K562 (cell line): ENCODE measurements at regions not wholly inside any gene's neighbourhood (a gene's known extent, or its start where the extent isn't known, plus 50 kb on each side); places are given as distances from the start of the nearest gene placed in this dataset.

Experiments used
- ATAC-seq: fragments of 200-7000 bp; cut with Tn5 transposase; 3 replicates; pipeline ENCODE4 v1.9.1; 2020; ENCODE audit warnings: moderate library complexity
- BruUV-seq: library from RNA; stranded (reverse); fragments of 400-500 nt; replicated peaks from 2 replicates; lab custom pipeline; 2021; lab: Mats Ljungman, UMichigan
- CTCF ChIA-PET: fragments of 300-600 bp; formaldehyde crosslinking; extraction: SDS; loops from one replicate; lab custom pipeline; 2021; ENCODE audit warnings: low intra/inter-chr PET ratio; lab: Yijun Ruan, JAX
- POLR2A ChIA-PET: fragments of 300-600, 350-650 bp; sonication (Branson Sonifier 250); formaldehyde crosslinking; extraction: SDS; loops from one replicate; lab custom pipeline; 2021; ENCODE audit warnings: antibody characterized with exemption, inconsistent platforms; lab: Yijun Ruan, JAX
- DNase-seq, 4 experiments: peaks; one replicate each; pipeline versions ENCODE4 v3.0.0 to v3.0.0-alpha.2; 2011 to 2018; ENCODE audit warnings: low spot score in 3 of 4, mixed read lengths in 3 of 4; ENCODE audit errors: extremely low read depth in 1 of 4
- FAIRE-seq: peaks from 2 replicates; lab custom pipeline; 2011; peaks lifted over from hg19 to GRCh38; lab: Jason Lieb, UNC
- H2AFZ ChIP-seq: 2 replicates; pipeline ENCODE4 v1.6.0; 2011; ENCODE audit warnings: low read depth, low read length, control low read depth, inconsistent platforms
- H3K27ac ChIP-seq: fragments of 200-600 bp; 3 replicates; pipeline ENCODE4 v1.8.0; 2011; ENCODE audit warnings: low read depth, mild to moderate bottlenecking, control low read depth, inconsistent platforms, low read length, moderate library complexity, mixed read lengths; ENCODE audit errors: extremely low read depth
- H3K27me3 ChIP-seq, 2 experiments: fragments of 300-600 bp in 1 of 2; 2 replicates in 1 of 2; 3 replicates in 1 of 2; pipeline versions ENCODE4 v1.6.0 to v1.8.0; 2011; ENCODE audit warnings: inconsistent platforms in 2 of 2, low read length in 2 of 2, mild to moderate bottlenecking in 1 of 2, mixed read lengths in 1 of 2, moderate library complexity in 1 of 2; ENCODE audit not compliant: control insufficient read depth in 2 of 2, insufficient read depth in 2 of 2
- H3K36me3 ChIP-seq: fragments of 300-600 bp; 3 replicates; pipeline ENCODE4 v1.8.0; 2011; ENCODE audit warnings: mild to moderate bottlenecking, low read length, inconsistent platforms; ENCODE audit not compliant: control insufficient read depth, insufficient read depth
- H3K4me1 ChIP-seq, 2 experiments: fragments of 200-600 bp in 1 of 2; replicated peaks in 1 of 2; 2 replicates in 1 of 2; 3 replicates in 1 of 2; pipeline versions ENCODE4 v1.5.1 to v1.8.0; 2011; ENCODE audit warnings: inconsistent platforms in 2 of 2, low read length in 2 of 2, mild to moderate bottlenecking in 1 of 2, mixed read lengths in 1 of 2, moderate library complexity in 1 of 2; ENCODE audit not compliant: control insufficient read depth in 2 of 2, insufficient read depth in 2 of 2
- H3K4me2 ChIP-seq: 2 replicates; pipeline ENCODE4 v1.6.1; 2011; ENCODE audit warnings: low read length, control low read depth, inconsistent platforms, mixed read lengths; ENCODE audit not compliant: insufficient read depth
- H3K4me3 ChIP-seq: fragments of 200-600 bp; sonication (generic), shearing (Covaris generic); 2 replicates; pipeline ENCODE4 v1.5.1; 2016; ENCODE audit warnings: control low read depth, inconsistent platforms
- H3K79me2 ChIP-seq: fragments of 200-600 bp; 3 replicates; pipeline ENCODE4 v1.8.0; 2011; ENCODE audit warnings: low read length, inconsistent platforms; ENCODE audit not compliant: control insufficient read depth, insufficient read depth
- H3K9ac ChIP-seq, 2 experiments: 2 replicates each; pipeline versions ENCODE4 v1.6.0 to v1.6.1; 2011; ENCODE audit warnings: low read depth in 2 of 2, low read length in 2 of 2, control low read depth in 1 of 2, inconsistent platforms in 1 of 2, mild to moderate bottlenecking in 1 of 2, mixed read lengths in 1 of 2; ENCODE audit not compliant: insufficient read depth in 1 of 2
- H3K9me1 ChIP-seq: one replicate; pipeline ENCODE4 v1.6.0; 2011; ENCODE audit warnings: inconsistent platforms, mild to moderate bottlenecking, low read length, moderate library complexity; ENCODE audit not compliant: control insufficient read depth, insufficient read depth
- H3K9me3 ChIP-seq: replicated peaks from 2 replicates; pipeline ENCODE4 v1.5.1; 2011; ENCODE audit warnings: low read depth, low read length, inconsistent platforms; ENCODE audit not compliant: control insufficient read depth, insufficient read depth
- H4K20me1 ChIP-seq: replicated peaks from 2 replicates; pipeline ENCODE4 v1.6.1; 2011; ENCODE audit warnings: low read length, inconsistent platforms, mixed read lengths; ENCODE audit not compliant: control insufficient read depth, insufficient read depth
- FOXK1 ChIP-seq: sonication (generic); formaldehyde crosslinking; IDR thresholded peaks from 2 replicates; pipeline ENCODE4 v1.8.0; 2022; ENCODE audit warnings: missing genetic modification reagents, mild to moderate bottlenecking, borderline replicate concordance
- FOXP1 ChIP-seq: sonication (generic); formaldehyde crosslinking; IDR thresholded peaks from 2 replicates; pipeline ENCODE4 v1.8.0; 2022; ENCODE audit warnings: mild to moderate bottlenecking, missing genetic modification reagents
- KDM2B ChIP-seq: fragments of 250-450 bp; sonication (Bioruptor Pico); IDR thresholded peaks from 2 replicates; pipeline ENCODE4 v1.8.0; 2021; ENCODE audit warnings: mild to moderate bottlenecking, moderate library complexity
- SMARCE1 ChIP-seq: fragments of 450-650 bp; IDR thresholded peaks from 2 replicates; pipeline ENCODE4 v1.7.1; 2016; ENCODE audit warnings: mild to moderate bottlenecking
- ZNF232 ChIP-seq: sonication (generic); formaldehyde crosslinking; IDR thresholded peaks from 2 replicates; pipeline ENCODE4 v1.8.0; 2022; ENCODE audit warnings: mild to moderate bottlenecking, missing genetic modification reagents
- ZNF79 ChIP-seq: fragments of 250-450 bp; sonication (Bioruptor Pico); IDR thresholded peaks from 2 replicates; pipeline ENCODE4 v1.4.0; 2020; ENCODE audit warnings: low read depth, mild to moderate bottlenecking, moderate library complexity
- WGBS: fragments of 100-300 bp; shearing (Covaris generic); methylation state at CpG from one replicate; pipeline ENCODE4 v1.1.6; 2016; ENCODE audit warnings: low coverage, mixed read lengths; ENCODE audit not compliant: insufficient coverage; ENCODE audit errors: missing lambda C conversion rate; 5-methylcytosine and 5-hydroxymethylcytosine counted together
- in situ Hi-C: fragments of 300-500 bp; cut with MboI; formaldehyde crosslinking; loops from 4 replicates; pipeline ENCODE4 v1.15.0; 2018; ENCODE audit warnings: inconsistent platforms, mixed read lengths
- intact Hi-C: fragments of 100-400 bp; cut with micrococcal nuclease; formaldehyde crosslinking; loops from 2 replicates; pipeline ENCODE4 v1.14.2; 2022
- TF ChIP-seq, protein P1 (sequence below), 2 experiments: fragments of 200-800 bp in 1 of 2; sonication (Bioruptor generic) in 1 of 2; sonication (generic) in 1 of 2; formaldehyde crosslinking in 1 of 2; IDR thresholded peaks in 1 of 2; conservative IDR thresholded peaks in 1 of 2; 2 replicates each; pipeline versions ENCODE4 v1.5.0 to v1.6.1; 2016 to 2020; ENCODE audit warnings: missing compliant biosample characterization in 1 of 2, missing genetic modification characterization in 1 of 2, missing genetic modification reagents in 1 of 2
- TF ChIP-seq, protein P2 (sequence below): fragments of 450-650 bp; IDR thresholded peaks from 2 replicates; pipeline ENCODE4 v1.6.1; 2016; ENCODE audit warnings: low read depth

DNA sequence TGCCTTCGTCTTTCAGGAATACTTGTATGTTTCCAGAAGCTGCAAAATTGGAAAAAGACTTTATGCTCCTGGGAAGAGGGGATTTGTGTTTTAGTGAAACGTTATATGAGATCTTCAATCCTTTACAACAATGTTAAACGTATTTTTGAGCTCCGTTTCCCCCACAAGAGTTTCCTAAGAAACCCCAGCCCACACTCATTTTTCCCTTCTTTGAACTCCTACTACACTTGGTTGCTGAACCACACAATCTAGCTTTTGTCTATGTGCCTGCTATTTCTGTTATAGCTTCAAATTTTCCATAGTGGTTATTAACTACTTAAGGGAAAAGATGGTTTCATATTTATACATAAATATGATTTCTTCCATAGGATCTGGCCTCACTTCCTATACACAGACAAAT lies 238.6 kb upstream of the ACTBL2 start:
- Histone ChIP-seq H3K9me3 (no peaks in the 10 kb centered on the region), H3K9ac (no peak overlapping the region), H3K27ac (no peak overlapping the region), H3K4me2 (no peak overlapping the region), H3K79me2 (no peaks in the 10 kb centered on the region), H2AFZ (no peak overlapping the region), H4K20me1 (no peaks in the 10 kb centered on the region), H3K4me3 (no peak overlapping the region), H3K9me1 (no peaks in the 10 kb centered on the region), H3K36me3 (no peaks in the 10 kb centered on the region), H3K4me1 (no peaks in the 10 kb centered on the region), H3K27me3 (0 out of 5 replicates have a peak, but pooled peaks cover 0 to 5% of the 10 kb centered on the region in 2 experiments)
- POLR2A ChIA-PET: interaction anchor here (1.4 kb wide), 1 partner anchor 9 kb away, joined by 6 read pairs; no protein-coding TSS in a partner anchor
- WGBS: 0% methylated on average over 4 of the region's 4 CpGs
- no TSS peak for BruUV-seq
- CTCF ChIA-PET: no interaction called here
- FAIRE-seq: no peak
- TF ChIP-seq, protein P1, sequence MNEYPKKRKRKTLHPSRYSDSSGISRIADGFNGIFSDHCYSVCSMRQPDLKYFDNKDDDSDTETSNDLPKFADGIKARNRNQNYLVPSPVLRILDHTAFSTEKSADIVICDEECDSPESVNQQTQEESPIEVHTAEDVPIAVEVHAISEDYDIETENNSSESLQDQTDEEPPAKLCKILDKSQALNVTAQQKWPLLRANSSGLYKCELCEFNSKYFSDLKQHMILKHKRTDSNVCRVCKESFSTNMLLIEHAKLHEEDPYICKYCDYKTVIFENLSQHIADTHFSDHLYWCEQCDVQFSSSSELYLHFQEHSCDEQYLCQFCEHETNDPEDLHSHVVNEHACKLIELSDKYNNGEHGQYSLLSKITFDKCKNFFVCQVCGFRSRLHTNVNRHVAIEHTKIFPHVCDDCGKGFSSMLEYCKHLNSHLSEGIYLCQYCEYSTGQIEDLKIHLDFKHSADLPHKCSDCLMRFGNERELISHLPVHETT (CRISPR knock-in tag; conservative IDR thresholded peaks at IDR 0.05 in 1 of 2, IDR thresholded peaks at IDR 0.05 in 1 of 2): no peak
- TF ChIP-seq, protein P2, sequence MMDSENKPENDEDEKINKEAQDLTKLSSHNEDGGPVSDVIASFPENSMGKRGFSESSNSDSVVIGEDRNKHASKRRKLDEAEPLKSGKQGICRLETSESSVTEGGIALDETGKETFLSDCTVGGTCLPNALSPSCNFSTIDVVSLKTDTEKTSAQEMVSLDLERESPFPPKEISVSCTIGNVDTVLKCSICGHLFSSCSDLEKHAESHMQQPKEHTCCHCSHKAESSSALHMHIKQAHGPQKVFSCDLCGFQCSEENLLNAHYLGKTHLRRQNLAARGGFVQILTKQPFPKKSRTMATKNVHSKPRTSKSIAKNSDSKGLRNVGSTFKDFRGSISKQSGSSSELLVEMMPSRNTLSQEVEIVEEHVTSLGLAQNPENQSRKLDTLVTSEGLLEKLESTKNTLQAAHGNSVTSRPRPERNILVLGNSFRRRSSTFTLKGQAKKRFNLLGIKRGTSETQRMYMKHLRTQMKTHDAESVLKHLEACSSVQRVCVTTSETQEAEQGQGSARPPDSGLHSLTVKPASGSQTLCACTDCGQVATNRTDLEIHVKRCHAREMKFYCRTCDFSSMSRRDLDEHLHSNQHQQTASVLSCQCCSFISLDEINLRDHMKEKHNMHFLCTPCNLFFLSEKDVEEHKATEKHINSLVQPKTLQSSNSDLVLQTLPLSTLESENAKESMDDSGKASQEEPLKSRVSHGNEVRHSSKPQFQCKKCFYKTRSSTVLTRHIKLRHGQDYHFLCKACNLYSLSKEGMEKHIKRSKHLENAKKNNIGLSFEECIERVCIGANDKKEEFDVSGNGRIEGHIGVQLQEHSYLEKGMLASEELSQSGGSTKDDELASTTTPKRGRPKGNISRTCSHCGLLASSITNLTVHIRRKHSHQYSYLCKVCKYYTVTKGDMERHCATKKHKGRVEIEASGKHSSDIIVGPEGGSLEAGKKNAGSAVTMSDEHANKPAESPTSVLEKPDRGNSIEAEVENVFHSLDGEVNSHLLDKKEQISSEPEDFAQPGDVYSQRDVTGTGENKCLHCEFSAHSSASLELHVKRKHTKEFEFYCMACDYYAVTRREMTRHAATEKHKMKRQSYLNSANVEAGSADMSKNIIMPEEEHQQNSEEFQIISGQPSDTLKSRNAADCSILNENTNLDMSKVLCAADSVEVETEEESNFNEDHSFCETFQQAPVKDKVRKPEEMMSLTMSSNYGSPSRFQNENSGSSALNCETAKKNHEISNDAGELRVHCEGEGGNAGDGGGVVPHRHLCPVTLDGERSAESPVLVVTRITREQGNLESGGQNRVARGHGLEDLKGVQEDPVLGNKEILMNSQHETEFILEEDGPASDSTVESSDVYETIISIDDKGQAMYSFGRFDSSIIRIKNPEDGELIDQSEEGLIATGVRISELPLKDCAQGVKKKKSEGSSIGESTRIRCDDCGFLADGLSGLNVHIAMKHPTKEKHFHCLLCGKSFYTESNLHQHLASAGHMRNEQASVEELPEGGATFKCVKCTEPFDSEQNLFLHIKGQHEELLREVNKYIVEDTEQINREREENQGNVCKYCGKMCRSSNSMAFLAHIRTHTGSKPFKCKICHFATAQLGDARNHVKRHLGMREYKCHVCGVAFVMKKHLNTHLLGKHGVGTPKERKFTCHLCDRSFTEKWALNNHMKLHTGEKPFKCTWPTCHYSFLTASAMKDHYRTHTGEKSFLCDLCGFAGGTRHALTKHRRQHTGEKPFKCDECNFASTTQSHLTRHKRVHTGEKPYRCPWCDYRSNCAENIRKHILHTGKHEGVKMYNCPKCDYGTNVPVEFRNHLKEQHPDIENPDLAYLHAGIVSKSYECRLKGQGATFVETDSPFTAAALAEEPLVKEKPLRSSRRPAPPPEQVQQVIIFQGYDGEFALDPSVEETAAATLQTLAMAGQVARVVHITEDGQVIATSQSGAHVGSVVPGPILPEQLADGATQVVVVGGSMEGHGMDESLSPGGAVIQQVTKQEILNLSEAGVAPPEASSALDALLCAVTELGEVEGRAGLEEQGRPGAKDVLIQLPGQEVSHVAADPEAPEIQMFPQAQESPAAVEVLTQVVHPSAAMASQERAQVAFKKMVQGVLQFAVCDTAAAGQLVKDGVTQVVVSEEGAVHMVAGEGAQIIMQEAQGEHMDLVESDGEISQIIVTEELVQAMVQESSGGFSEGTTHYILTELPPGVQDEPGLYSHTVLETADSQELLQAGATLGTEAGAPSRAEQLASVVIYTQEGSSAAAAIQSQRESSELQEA: no peak
- TF ChIP-seq FOXK1 (CRISPR knock-in tag): no peak
- TF ChIP-seq FOXP1 (CRISPR knock-in tag): no peak
- no peak for TF ChIP-seq KDM2B (CRISPR knock-in tag)
- TF ChIP-seq SMARCE1: no peak
- no peak for TF ChIP-seq ZNF79 (CRISPR knock-in tag)
- no peak for TF ChIP-seq ZNF232 (CRISPR knock-in tag)
- in situ Hi-C loops (no loop called here), intact Hi-C loops (no loop called here)
- no peak for ATAC-seq
- no peak for DNase-seq
